ENCODE measurements at regions not wholly inside any gene's neighbourhood (a gene's known extent, or its start where the extent isn't known, plus 50 kb on each side); places are given as distances from the start of the nearest gene placed in this dataset.

GRCh38 chr2:111225856-111226255 lies 105.1 kb downstream of the BCL2L11 start:
- TF ChIP-seq CTCF (IDR thresholded peaks at IDR 0.05): peak in 1 of 6 experiments; percentile 32
- no peak for TF ChIP-seq POLR2A (IDR thresholded peaks at IDR 0.05)

Measured in thyroid gland (tissue), 4 donors.